ENCODE measurements at regions not wholly inside any gene's neighbourhood (a gene's known extent, or its start where the extent isn't known, plus 50 kb on each side); places are given as distances from the start of the nearest gene placed in this dataset.

- no peaks in the 10 kb centered on the region for H4K20me1 ChIP-seq (replicated peaks in 1 of 2; ENCODE audit: control insufficient read depth in 1 of 2, insufficient read depth in 2 of 2, low read length in 2 of 2)
- no peak overlapping the region for H3K18ac ChIP-seq (ENCODE audit: extremely low read depth, low read length)
- FAIRE-seq (no peak), DNase-seq (ENCODE audit: low read depth in 1 of 2, low spot score in 2 of 2) (no peak)
- H3K4me2 ChIP-seq (ENCODE audit: insufficient read depth in 1 of 2, low read depth in 2 of 2, low read length in 2 of 2): no peak overlapping the region
- H3K23ac ChIP-seq (ENCODE audit: insufficient read length): no peak overlapping the region
- no peaks in the 10 kb centered on the region for H3K27me3 ChIP-seq (replicated peaks in 1 of 4; ENCODE audit: control insufficient read depth in 3 of 4, extremely low read depth in 1 of 4, insufficient read depth in 3 of 4, low read length in 3 of 4)
- CTCF ChIA-PET (ENCODE audit: partially characterized antibody): interaction anchor here (1.5 kb wide), 1 partner anchor 14 kb away, joined by 3 read pairs; no protein-coding TSS in a partner anchor
- peaks cover 0 to 2% of the 10 kb centered on the region in 2 experiments; a peak in 1 of 4 replicates for H3K9me3 ChIP-seq (ENCODE audit: insufficient read depth in 2 of 2, low read depth in 1 of 2, low read length in 1 of 2)
- H3K14ac ChIP-seq (ENCODE audit: insufficient read length): no peak overlapping the region
- H2BK20ac ChIP-seq (ENCODE audit: low read length): no peak overlapping the region
- H4K91ac ChIP-seq (replicated peaks; ENCODE audit: insufficient read length, low read length): no peak overlapping the region
- H2BK5ac ChIP-seq (ENCODE audit: low read depth, low read length): no peak overlapping the region
- H3K56ac ChIP-seq (replicated peaks; ENCODE audit: insufficient read length, low read depth, low read length): no peak overlapping the region
- H3K4me1 ChIP-seq (replicated peaks in 1 of 4; ENCODE audit: control insufficient read depth in 3 of 4, insufficient read depth in 4 of 4, low read length in 3 of 4): no peaks in the 10 kb centered on the region
- H2BK12ac ChIP-seq (ENCODE audit: low read depth, low read length): no peak overlapping the region
- H3K4me3 ChIP-seq (ENCODE audit: extremely low read depth in 1 of 4, insufficient read depth in 2 of 4, low read depth in 3 of 4, low read length in 4 of 4): no peak overlapping the region
- 73% methylated on average over 3 of the region's 3 CpGs; no CpG with 5 or more reads in 1 of the 2 experiments for WGBS, 2 experiments (ENCODE audit: extremely low coverage in 1 of 2, insufficient coverage in 1 of 2, insufficient read length in 1 of 2, insufficient replicate concordance in 2 of 2, low coverage in 1 of 2, low lambda C conversion rate in 2 of 2, missing lambda C conversion rate in 1 of 2)
- H2AK5ac ChIP-seq (ENCODE audit: low read depth, low read length): no peak overlapping the region
- H3K36me3 ChIP-seq (ENCODE audit: control insufficient read depth in 2 of 4, insufficient read depth in 4 of 4, low read length in 3 of 4): no peaks in the 10 kb centered on the region
- POLR2A ChIA-PET (ENCODE audit: partially characterized antibody): no interaction called here
- H3K23me2 ChIP-seq (ENCODE audit: low read depth, low read length): no peaks in the 10 kb centered on the region
- no peak overlapping the region for H4K8ac ChIP-seq (ENCODE audit: extremely low read depth, insufficient read depth, low read length)
- no peak overlapping the region for H3K4ac ChIP-seq (replicated peaks; ENCODE audit: insufficient read length, low read depth, low read length)
- H3K79me1 ChIP-seq (ENCODE audit: low read depth, low read length): no peaks in the 10 kb centered on the region
- H4K5ac ChIP-seq (ENCODE audit: insufficient read length, low read depth, low read length): no peak overlapping the region
- H2BK120ac ChIP-seq (replicated peaks; ENCODE audit: low read depth, low read length): no peak overlapping the region
- H3K79me2 ChIP-seq (ENCODE audit: control insufficient read depth in 1 of 2, insufficient read depth in 2 of 2, low read length in 2 of 2): no peaks in the 10 kb centered on the region
- no peak overlapping the region for H3K27ac ChIP-seq (ENCODE audit: low read depth, low read length)
- no peak overlapping the region for H3K9ac ChIP-seq (replicated peaks in 1 of 4; ENCODE audit: extremely low read depth in 1 of 4, low read depth in 3 of 4, low read length in 3 of 4)
- no peak overlapping the region for H2BK15ac ChIP-seq (ENCODE audit: low read length)
- no peak overlapping the region for H2AFZ ChIP-seq (ENCODE audit: low read length)
- TF ChIP-seq EZH2 (IDR thresholded peaks at IDR 0.05; ENCODE audit: low read depth, low read length, severe bottlenecking) (no peak), RNF2 (IDR thresholded peaks at IDR 0.05; ENCODE audit: borderline replicate concordance, low read depth, low read length, missing control alignments, poor library complexity, severe bottlenecking) (no peak), SAP30 (IDR thresholded peaks at IDR 0.05; ENCODE audit: insufficient read depth, insufficient replicate concordance, low read length) (no peak)
Measured at GRCh38 chr20:40457404-40457803, 231.6 kb downstream of the MAFB start.
